Spinal cord (tissue), 9 donors: ENCODE measurements at regions not wholly inside any gene's neighbourhood (a gene's known extent, or its start where the extent isn't known, plus 50 kb on each side); places are given as distances from the start of the nearest gene placed in this dataset.
A peak's percentile ranks its signal among the peaks of the same experiment; 100 is the strongest.

Experiments
- DNase-seq, 6 donors: peaks; one replicate each; pipeline versions ENCODE4 v3.0.0 to v3.0.0-alpha.2; 2013 to 2015; ENCODE audit warnings: low spot score in 6 of 6, low read depth in 4 of 6
- H3K27ac ChIP-seq: one replicate; pipeline ENCODE4 v1.5.1; 2013; ENCODE audit warnings: low read depth, low read length, control low read depth
- H3K27me3 ChIP-seq: one replicate; pipeline ENCODE4 v1.6.1; 2013; ENCODE audit warnings: low read length; ENCODE audit not compliant: control insufficient read depth, insufficient read depth
- H3K36me3 ChIP-seq: one replicate; pipeline ENCODE4 v1.6.1; 2013; ENCODE audit warnings: low read length; ENCODE audit not compliant: control insufficient read depth, insufficient read depth
- H3K4me1 ChIP-seq: one replicate; pipeline ENCODE4 v1.6.1; 2013; ENCODE audit warnings: low read length; ENCODE audit not compliant: control insufficient read depth, insufficient read depth
- H3K4me3 ChIP-seq: one replicate; pipeline ENCODE4 v1.5.1; 2013; ENCODE audit warnings: low read depth, low read length, control low read depth
- H3K9me3 ChIP-seq: one replicate; pipeline ENCODE4 v1.6.1; 2013; ENCODE audit warnings: low read length; ENCODE audit not compliant: control insufficient read depth, insufficient read depth
- WGBS: methylation state at CpG from one replicate; pipeline ENCODE4 v1.1.5; 2013; ENCODE audit warnings: missing lambda C conversion rate; ENCODE audit not compliant: insufficient coverage; 5-methylcytosine and 5-hydroxymethylcytosine counted together
- donor health status: healthy.

GRCh38 chr9:115525111-115526058 lies 407.4 kb upstream of the TNC start:
- DNase-seq = peak in 1 of 6 donors; percentile 39
- Histone ChIP-seq H3K36me3 (no peaks in the 10 kb centered on the region), H3K4me3 (no peak overlapping the region), H3K27ac (no peak overlapping the region), H3K27me3 (no peaks in the 10 kb centered on the region), H3K4me1 (no peaks in the 10 kb centered on the region), H3K9me3 (no peaks in the 10 kb centered on the region)
- 46% methylated on average over 5 of the region's 7 CpGs for WGBS

DNA sequence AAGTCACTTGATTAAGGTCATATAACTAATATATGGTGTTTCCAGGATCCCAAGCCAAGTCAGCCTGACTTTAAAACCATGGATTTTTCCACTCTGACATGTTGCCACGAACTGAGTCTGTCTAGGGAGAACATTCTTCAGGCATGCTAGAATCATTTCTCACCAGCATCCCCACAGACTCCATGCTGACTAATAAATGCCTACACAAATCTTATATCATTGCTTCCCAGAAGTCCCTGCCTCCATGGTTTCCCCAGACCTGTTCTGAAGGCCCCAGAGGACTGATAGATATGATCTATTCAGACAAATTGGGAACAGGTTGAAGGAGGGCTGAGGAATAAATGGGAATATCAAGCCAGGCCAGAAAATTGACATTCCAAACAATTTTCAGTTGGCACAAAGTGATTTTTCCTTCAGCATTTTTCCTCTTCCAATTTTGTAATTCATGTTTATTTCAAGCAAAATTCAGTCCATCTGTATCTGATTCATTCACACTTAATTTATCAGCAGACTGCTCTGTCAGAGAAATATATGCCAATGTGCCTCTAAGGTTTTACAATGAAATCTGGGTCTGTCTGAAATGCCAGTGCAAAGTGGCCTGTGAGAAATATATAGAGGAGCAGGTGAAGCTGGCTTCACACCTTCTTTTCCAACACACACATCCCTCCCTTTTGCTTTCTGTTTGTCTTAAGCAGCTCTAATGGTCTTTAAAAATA lies 413.6 kb upstream of the TNC start:
- WGBS = no CpG with 5 or more reads among the region's 1 CpG
- Histone ChIP-seq H3K9me3 (no peaks in the 10 kb centered on the region), H3K27ac (no peak overlapping the region), H3K4me1 (no peaks in the 10 kb centered on the region), H3K27me3 (no peaks in the 10 kb centered on the region), H3K36me3 (no peaks in the 10 kb centered on the region), H3K4me3 (no peak overlapping the region)
- peak in 1 of 6 donors; percentile 30 for DNase-seq

- H3K27ac ChIP-seq = no peak overlapping the region
Measured at GRCh38 chr9:115533511-115533910, 415.6 kb upstream of the TNC start.

GRCh38 chr9:115540091-115540490 lies 422.1 kb upstream of the TNC start:
- no peaks in the 10 kb centered on the region for H3K9me3 ChIP-seq
- no peaks in the 10 kb centered on the region for H3K27me3 ChIP-seq
- no peaks in the 10 kb centered on the region for H3K4me1 ChIP-seq
- no CpG with 5 or more reads among the region's 2 CpGs for WGBS
- no peak overlapping the region for H3K27ac ChIP-seq
- no peak overlapping the region for H3K4me3 ChIP-seq
- DNase-seq = peak in 1 of 6 donors; percentile 38
- no peaks in the 10 kb centered on the region for H3K36me3 ChIP-seq

More at GRCh38 chr9:115533511-115533910, 415.6 kb upstream of the TNC start:
- no peaks in the 10 kb centered on the region for H3K36me3 ChIP-seq
- H3K27me3 ChIP-seq = no peaks in the 10 kb centered on the region
- H3K9me3 ChIP-seq = no peaks in the 10 kb centered on the region
- no peak overlapping the region for H3K4me3 ChIP-seq
- H3K4me1 ChIP-seq = no peaks in the 10 kb centered on the region
- no peak for DNase-seq

GRCh38 chr9:115543511-115543910 lies 425.6 kb upstream of the TNC start:
- Histone ChIP-seq H3K36me3 (no peaks in the 10 kb centered on the region), H3K4me3 (no peak overlapping the region), H3K27me3 (no peaks in the 10 kb centered on the region), H3K4me1 (no peaks in the 10 kb centered on the region), H3K9me3 (no peaks in the 10 kb centered on the region), H3K27ac (no peak overlapping the region)
- WGBS = 83% methylated on average over 1 of the region's 1 CpG
- no peak for DNase-seq

GRCh38 chr9:115548609-115549260 lies 430.8 kb upstream of the TNC start:
- no peak overlapping the region for H3K4me3 ChIP-seq
- H3K36me3 ChIP-seq = no peaks in the 10 kb centered on the region
- no peaks in the 10 kb centered on the region for H3K4me1 ChIP-seq
- H3K27me3 ChIP-seq = no peaks in the 10 kb centered on the region
- 0% methylated on average over 1 of the region's 2 CpGs for WGBS
- no peak overlapping the region for H3K27ac ChIP-seq
- H3K9me3 ChIP-seq = no peaks in the 10 kb centered on the region
- peak in 1 of 6 donors; percentile 58 for DNase-seq

DNA sequence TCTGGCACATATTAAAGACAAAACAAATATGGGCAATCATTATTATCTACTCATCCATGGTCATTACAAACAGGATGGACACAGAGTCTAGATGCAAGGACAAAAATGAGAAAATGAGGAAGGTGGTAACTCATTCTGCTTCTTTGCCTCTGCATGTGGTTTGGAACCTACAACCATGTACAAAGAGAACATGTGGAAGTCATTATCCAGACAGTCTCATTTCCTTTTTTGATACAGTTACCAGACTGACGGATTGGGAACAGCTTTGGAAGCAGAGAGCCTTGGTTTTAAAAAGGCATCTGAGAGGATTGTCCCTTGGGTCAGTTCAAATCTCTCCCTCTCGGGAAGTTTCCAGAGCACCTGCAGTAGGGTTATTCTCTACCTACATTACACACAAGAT lies 433.4 kb upstream of the TNC start:
- no peak overlapping the region for H3K4me3 ChIP-seq
- DNase-seq = no peak
- no peaks in the 10 kb centered on the region for H3K36me3 ChIP-seq
- no peaks in the 10 kb centered on the region for H3K4me1 ChIP-seq
- H3K27ac ChIP-seq = no peak overlapping the region
- H3K27me3 ChIP-seq = no peaks in the 10 kb centered on the region
- no CpG with 5 or more reads among the region's 2 CpGs for WGBS
- H3K9me3 ChIP-seq = peaks cover 4% of the 10 kb centered on the region

DNA sequence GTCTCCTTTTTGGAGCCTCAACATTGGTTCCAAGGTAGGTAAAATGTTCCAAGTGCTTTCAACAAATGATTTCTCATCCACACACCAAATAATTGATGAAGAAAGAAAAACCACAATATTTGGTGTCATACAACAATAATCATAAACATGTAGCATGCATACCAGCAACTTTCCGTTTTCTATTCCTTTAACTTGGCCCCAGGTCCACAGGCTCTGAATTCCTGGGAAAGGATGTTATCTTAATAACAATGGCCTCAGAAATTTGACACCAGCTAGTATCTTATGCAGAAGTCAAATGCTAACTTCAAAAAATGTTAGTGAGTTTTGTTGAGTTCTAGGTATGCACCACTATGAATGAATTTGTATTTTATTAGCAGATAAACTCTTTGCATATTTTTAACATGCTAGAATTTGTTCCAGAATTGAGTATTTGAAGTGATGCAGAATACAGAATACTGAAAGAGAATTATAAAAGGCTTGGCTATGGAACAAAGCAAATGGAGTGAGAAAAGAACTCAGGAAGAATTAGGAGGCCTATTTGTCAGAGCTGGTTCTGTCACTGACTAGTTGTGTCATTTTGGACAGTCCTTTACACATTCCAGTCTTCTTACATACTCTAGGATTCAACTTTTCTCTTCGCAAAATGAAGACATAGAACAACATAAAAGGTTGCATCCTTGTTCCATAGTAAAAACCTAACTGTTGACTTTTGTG lies 435.3 kb upstream of the TNC start:
- DNase-seq = no peak
- Histone ChIP-seq H3K27me3 (no peaks in the 10 kb centered on the region), H3K4me3 (no peak overlapping the region), H3K4me1 (no peaks in the 10 kb centered on the region), H3K27ac (no peak overlapping the region), H3K36me3 (no peaks in the 10 kb centered on the region), H3K9me3 (peaks cover 7% of the 10 kb centered on the region)
- WGBS = no CpG with 5 or more reads among the region's 2 CpGs

- Histone ChIP-seq H3K4me3 (no peak overlapping the region), H3K27me3 (no peaks in the 10 kb centered on the region), H3K27ac (no peak overlapping the region), H3K4me1 (no peaks in the 10 kb centered on the region), H3K9me3 (peaks cover 7% of the 10 kb centered on the region), H3K36me3 (no peaks in the 10 kb centered on the region)
- no peak for DNase-seq
- 27% methylated on average over 1 of the region's 1 CpG for WGBS
Measured at GRCh38 chr9:115556432-115556831, 438.5 kb upstream of the TNC start.
